Lower leg skin (tissue), 3 donors: ENCODE measurements at regions not wholly inside any gene's neighbourhood (a gene's known extent, or its start where the extent isn't known, plus 50 kb on each side); places are given as distances from the start of the nearest gene placed in this dataset.

Experiments used
- POLR2A ChIP-seq, 2 donors: fragments of 450-650 bp; IDR thresholded peaks; one replicate each; pipeline ENCODE4 v1.6.1; 2016 to 2017; ENCODE audit warnings: antibody characterized with exemption in 2 of 2, mild to moderate bottlenecking in 1 of 2, moderate library complexity in 1 of 2
- TF ChIP-seq, protein P1 (sequence below), 3 donors: fragments of 450-650 bp; IDR thresholded peaks; one replicate each; pipeline ENCODE4 v1.5.1; 2016; ENCODE audit warnings: antibody characterized with exemption in 3 of 3, mild to moderate bottlenecking in 3 of 3, moderate library complexity in 2 of 3

- TF ChIP-seq, protein P1, sequence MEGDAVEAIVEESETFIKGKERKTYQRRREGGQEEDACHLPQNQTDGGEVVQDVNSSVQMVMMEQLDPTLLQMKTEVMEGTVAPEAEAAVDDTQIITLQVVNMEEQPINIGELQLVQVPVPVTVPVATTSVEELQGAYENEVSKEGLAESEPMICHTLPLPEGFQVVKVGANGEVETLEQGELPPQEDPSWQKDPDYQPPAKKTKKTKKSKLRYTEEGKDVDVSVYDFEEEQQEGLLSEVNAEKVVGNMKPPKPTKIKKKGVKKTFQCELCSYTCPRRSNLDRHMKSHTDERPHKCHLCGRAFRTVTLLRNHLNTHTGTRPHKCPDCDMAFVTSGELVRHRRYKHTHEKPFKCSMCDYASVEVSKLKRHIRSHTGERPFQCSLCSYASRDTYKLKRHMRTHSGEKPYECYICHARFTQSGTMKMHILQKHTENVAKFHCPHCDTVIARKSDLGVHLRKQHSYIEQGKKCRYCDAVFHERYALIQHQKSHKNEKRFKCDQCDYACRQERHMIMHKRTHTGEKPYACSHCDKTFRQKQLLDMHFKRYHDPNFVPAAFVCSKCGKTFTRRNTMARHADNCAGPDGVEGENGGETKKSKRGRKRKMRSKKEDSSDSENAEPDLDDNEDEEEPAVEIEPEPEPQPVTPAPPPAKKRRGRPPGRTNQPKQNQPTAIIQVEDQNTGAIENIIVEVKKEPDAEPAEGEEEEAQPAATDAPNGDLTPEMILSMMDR (IDR thresholded peaks at IDR 0.05), result no peak
- TF ChIP-seq POLR2A (IDR thresholded peaks at IDR 0.05), result no peak
Observed at GRCh38 chr2:15760232-15760910, 168.7 kb downstream of the DDX1 start.
